Sigmoid colon (tissue), 4 donors: ENCODE measurements at regions not wholly inside any gene's neighbourhood (a gene's known extent, or its start where the extent isn't known, plus 50 kb on each side); places are given as distances from the start of the nearest gene placed in this dataset.

Experiments used
- EP300 ChIP-seq, 4 donors: sonication (generic); formaldehyde crosslinking; IDR thresholded peaks; one replicate each; pipeline ENCODE4 v1.6.1; 2017; ENCODE audit warnings: antibody characterized with exemption in 4 of 4
- POLR2AphosphoS5 ChIP-seq, 4 donors: sonication (generic); formaldehyde crosslinking; IDR thresholded peaks; one replicate each; pipeline ENCODE4 v1.6.1; 2017; ENCODE audit warnings: antibody characterized with exemption in 4 of 4
- TF ChIP-seq, protein P1 (sequence below), 4 experiments: fragments of 450-650 bp in 3 of 4; fragments of 200-600 bp in 1 of 4; IDR thresholded peaks; one replicate each; pipeline ENCODE4 v1.5.1; 2016 to 2019; ENCODE audit warnings: antibody characterized with exemption in 4 of 4, mild to moderate bottlenecking in 3 of 4, moderate library complexity in 2 of 4

DNA sequence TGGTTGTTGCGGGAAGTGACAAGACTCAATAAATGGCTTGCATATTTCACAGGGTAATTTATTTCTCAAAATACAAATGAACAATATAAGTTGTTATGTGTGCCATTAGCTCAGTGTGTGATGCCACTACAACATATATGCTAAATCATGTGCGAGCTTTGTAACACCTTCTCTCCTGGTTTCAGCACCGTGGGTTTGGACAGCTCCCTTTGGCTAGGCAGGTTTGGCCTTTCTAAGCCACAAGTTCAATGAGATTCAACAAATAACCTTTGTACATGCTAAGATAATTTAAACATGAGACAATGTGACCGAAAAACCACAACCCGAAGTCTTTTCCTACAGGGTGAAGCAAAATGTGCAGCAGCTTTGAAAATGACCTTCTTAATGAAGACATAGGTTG is 563.9 kb downstream of the TMEM114 start:
- no peak for TF ChIP-seq EP300 (IDR thresholded peaks at IDR 0.05)
- TF ChIP-seq, protein P1, sequence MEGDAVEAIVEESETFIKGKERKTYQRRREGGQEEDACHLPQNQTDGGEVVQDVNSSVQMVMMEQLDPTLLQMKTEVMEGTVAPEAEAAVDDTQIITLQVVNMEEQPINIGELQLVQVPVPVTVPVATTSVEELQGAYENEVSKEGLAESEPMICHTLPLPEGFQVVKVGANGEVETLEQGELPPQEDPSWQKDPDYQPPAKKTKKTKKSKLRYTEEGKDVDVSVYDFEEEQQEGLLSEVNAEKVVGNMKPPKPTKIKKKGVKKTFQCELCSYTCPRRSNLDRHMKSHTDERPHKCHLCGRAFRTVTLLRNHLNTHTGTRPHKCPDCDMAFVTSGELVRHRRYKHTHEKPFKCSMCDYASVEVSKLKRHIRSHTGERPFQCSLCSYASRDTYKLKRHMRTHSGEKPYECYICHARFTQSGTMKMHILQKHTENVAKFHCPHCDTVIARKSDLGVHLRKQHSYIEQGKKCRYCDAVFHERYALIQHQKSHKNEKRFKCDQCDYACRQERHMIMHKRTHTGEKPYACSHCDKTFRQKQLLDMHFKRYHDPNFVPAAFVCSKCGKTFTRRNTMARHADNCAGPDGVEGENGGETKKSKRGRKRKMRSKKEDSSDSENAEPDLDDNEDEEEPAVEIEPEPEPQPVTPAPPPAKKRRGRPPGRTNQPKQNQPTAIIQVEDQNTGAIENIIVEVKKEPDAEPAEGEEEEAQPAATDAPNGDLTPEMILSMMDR (IDR thresholded peaks at IDR 0.05): no peak
- no peak for TF ChIP-seq POLR2AphosphoS5 (IDR thresholded peaks at IDR 0.05)
